22Rv1 (cell line): ENCODE measurements at regions not wholly inside any gene's neighbourhood (a gene's known extent, or its start where the extent isn't known, plus 50 kb on each side); places are given as distances from the start of the nearest gene placed in this dataset.

Source experiments
- H3K27ac ChIP-seq: fragments of 450-650 bp; 2 replicates; pipeline ENCODE4 v1.5.1; 2017
- ZFX ChIP-seq: fragments of 450-650 bp; IDR thresholded peaks from 2 replicates; pipeline ENCODE4 v1.6.1; 2017; ENCODE audit warnings: antibody characterized with exemption, borderline replicate concordance
- TF ChIP-seq, protein P1 (sequence below): fragments of 450-650 bp; IDR thresholded peaks from 2 replicates; pipeline ENCODE4 v1.5.1; 2017; ENCODE audit warnings: mild to moderate bottlenecking

DNA sequence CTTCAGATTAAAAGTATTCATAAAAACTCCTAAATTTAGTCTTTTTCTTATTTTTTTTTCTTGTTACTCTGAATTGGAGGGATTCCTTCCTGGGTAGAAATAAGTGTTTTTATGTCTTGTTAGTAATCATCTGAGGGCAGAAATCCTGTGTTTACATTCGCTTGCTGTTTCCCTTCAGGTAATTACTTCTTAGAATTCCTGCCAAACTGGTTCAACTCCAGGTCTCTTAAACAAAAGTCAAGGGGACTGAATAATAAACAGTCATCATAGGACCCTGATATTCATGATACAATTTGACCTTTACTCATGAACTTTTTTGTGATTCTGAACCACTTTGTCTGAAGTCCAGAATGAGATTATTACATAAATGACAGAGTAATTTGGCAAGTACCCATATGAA lies 843.9 kb downstream of the FLRT2 start:
- H3K27ac ChIP-seq: no peak overlapping the region
- TF ChIP-seq, protein P1, sequence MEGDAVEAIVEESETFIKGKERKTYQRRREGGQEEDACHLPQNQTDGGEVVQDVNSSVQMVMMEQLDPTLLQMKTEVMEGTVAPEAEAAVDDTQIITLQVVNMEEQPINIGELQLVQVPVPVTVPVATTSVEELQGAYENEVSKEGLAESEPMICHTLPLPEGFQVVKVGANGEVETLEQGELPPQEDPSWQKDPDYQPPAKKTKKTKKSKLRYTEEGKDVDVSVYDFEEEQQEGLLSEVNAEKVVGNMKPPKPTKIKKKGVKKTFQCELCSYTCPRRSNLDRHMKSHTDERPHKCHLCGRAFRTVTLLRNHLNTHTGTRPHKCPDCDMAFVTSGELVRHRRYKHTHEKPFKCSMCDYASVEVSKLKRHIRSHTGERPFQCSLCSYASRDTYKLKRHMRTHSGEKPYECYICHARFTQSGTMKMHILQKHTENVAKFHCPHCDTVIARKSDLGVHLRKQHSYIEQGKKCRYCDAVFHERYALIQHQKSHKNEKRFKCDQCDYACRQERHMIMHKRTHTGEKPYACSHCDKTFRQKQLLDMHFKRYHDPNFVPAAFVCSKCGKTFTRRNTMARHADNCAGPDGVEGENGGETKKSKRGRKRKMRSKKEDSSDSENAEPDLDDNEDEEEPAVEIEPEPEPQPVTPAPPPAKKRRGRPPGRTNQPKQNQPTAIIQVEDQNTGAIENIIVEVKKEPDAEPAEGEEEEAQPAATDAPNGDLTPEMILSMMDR: no peak
- no peak for TF ChIP-seq ZFX

DNA sequence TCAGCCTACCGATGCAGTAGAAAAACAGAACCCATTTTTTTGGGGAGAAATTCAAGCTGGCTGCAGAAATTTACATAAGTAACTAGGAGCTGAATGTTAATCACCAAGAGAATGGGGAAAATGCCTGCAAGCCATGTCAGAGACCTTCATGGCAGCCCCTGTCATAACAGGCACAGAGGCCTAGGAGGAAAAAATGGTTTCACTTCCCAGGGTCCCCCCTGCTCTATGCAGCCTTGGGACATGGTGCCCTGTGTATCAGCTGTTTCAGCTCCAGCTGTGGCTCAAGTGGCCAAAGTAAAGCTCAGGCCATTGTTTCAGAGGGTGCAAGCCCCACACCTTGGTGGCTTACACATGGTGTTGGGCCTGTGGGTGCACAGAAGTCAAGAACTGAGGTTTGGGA lies 842.5 kb downstream of the FLRT2 start:
- no peak for TF ChIP-seq ZFX
- TF ChIP-seq, protein P1: no peak
- H3K27ac ChIP-seq: no peak overlapping the region

DNA sequence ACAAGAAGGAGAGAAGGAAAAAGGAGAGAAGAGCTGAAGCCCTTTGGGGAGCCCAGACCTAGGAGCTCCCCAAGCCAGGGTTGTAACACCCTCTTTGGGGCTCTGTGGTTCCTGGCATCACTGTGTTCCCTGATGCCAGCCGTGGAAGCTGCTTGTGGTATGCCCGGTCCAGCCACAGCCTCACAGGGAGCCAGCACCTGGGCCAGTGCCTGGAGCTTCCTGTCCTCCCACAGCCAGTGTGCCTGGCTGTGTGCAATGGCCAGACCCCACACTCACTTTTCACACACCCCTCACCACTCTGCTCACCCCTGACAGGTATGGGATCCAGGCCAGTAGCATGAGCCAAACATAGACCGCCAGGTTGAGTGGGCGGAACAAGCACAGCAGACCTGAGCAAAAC lies 834.7 kb downstream of the FLRT2 start:
- no peak overlapping the region for H3K27ac ChIP-seq
- TF ChIP-seq ZFX: no peak
- TF ChIP-seq, protein P1: no peak

DNA sequence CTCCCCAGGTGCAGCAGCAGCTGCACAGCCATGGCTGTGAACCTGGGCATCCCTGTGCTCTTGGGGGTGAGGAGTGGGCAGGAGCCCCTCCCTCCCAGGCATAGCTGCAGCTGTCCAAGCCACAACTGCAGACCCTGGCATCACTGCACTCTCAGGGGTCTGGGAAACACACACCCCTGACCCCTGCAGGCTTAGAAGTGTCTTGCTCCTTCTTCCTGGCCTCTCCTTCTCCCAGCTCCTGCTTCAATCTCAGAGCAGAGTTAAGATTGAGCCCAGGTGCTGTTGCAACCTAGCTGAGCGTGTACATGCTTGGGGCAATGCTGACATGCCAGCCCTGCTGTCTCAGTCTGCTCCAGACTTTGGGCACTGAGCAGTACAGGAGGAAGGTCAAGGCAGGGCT lies 833.6 kb downstream of the FLRT2 start:
- TF ChIP-seq, protein P1: no peak
- TF ChIP-seq ZFX: no peak
- H3K27ac ChIP-seq: no peak overlapping the region

DNA sequence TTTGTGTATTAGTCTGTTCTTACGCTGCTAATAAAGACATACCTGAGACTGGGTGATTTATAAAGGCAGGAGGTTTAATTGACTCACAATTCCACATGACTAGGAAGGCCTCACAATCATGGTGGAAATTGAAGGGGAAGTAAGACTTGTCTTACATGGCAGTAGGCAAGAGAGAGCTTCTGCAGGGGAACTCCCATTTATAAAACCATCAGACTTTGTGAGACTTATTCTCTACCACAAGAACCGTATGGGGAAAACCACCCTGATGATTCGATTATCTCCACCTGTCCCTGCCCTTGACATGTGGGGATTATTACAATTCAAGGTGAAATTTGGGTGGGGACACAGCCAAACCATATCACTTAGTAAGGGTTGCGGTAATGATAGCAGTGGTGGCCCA lies 833.1 kb downstream of the FLRT2 start:
- H3K27ac ChIP-seq: no peak overlapping the region
- TF ChIP-seq, protein P1: no peak

DNA sequence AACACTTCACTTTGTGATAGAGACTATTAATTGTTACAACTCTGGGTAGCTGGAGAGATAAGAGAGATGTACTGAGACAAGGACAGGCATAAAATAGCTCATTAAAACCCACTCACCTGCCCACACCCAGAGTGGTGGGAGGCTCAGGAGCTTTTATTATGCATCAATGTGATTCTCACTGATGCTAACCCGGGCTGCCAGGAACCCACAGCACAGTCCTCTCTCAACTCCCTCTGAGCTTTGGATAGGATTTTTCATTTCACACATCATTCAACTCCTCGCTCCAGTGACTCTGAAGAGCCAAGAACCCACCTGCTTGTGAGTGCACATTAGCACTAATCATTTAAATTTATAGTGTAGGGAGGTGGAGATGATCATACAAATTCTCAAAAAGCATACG lies 827.9 kb downstream of the FLRT2 start:
- H3K27ac ChIP-seq: no peak overlapping the region
- TF ChIP-seq, protein P1: no peak
- no peak for TF ChIP-seq ZFX

DNA sequence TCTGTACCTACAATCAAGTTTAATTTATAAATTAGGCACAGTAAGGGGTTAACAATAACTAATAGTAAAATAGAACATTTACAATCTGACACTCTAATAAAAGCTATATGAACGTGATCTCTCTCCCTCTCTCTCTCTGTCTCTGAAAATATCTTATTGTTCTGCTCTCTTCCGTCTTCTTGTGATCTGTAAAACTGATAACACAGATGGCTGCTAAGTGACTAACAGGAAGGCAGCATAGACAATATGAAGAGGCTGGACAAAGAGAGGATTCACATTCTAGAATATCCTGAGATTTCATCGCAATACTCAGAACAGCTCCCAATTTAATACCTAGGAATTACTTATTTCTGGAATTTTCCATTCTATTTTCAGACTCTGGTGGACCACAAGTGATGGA lies 827.2 kb downstream of the FLRT2 start:
- TF ChIP-seq, protein P1: no peak
- no peak for TF ChIP-seq ZFX
- H3K27ac ChIP-seq: no peak overlapping the region
